Stimulated activated CD8-positive, alpha-beta memory T cell treated with anti-CD3 and anti-CD28 coated beads, Interleukin-4, amount 100 ng/mL, for 4 hours (primary cell): ENCODE measurements at regions not wholly inside any gene's neighbourhood (a gene's known extent, or its start where the extent isn't known, plus 50 kb on each side); places are given as distances from the start of the nearest gene placed in this dataset.
"Not testable (repeated sequence)": the region's sequence is repeated elsewhere in the genome, so short reads cannot be mapped to it uniquely, and the experiment has no call there.

Experiments
- DNase-seq, 2 donors: peaks; one replicate each; pipeline ENCODE4 v3.0.0-alpha.2; 2020; ENCODE audit warnings: low read depth in 2 of 2, low spot score in 1 of 2

DNA sequence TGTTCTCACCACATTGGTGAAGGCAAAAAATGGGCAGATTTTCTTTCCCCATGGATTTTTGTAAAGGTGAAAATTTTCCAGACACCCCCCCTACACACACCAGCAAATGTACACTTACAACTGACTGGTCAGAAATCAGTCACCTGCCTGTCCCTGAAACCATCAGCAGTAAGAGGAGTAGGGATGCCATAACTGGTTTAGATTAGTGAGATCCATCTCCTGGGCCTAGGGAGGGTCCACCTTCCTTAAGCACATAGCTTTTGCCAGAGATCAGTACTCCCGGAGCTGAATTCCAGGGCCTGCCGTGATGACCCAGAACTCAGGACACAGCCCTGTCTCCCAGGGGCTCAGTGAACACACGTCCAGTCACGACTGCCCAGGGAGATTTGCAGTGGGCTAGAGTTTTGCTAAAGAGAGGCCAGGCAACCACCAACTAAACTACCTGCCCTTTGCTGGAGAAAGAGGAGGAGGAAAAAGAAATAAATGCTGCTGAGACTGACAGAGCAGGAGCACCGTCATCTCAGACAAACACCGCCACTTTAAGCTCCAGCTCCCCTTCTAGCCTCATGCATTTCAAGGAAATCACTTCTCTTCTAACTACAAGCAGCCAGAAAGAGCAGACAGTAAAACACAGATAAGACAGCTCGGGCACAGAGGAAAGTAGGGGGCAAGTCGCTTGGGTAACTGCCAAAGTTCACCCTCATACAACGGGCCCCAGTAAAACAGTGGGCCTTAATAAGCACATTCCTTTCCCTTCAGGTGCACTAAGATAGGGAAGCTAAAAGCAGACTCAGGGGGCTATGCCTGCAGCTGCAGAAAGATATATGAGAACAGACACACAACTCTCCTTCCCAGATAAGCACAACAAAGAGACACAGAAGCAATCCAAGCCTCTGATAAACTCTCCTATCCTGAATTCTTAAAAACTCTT is 82.6 kb upstream of the SPTLC3 start:
- DNase-seq = no peak

DNA sequence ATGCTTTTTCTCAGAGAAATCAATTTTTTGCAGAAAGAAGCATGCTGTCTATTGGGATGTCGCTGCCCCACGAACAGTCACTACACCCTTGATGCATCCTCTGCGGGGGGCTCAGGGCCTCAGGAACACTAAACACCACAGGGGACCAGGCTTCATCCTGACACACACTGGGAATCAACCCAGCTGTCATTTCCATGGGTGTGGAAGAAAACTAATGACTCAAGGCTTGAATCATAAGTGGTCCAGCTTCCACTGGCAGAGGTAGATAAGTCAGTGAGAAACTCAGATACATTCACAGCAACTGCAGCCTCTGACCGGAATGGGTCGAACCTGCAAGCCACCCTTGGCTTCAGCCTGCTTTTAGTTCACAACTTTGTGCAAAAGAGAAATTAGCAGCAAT is 81.3 kb upstream of the SPTLC3 start:
- no peak for DNase-seq

DNA sequence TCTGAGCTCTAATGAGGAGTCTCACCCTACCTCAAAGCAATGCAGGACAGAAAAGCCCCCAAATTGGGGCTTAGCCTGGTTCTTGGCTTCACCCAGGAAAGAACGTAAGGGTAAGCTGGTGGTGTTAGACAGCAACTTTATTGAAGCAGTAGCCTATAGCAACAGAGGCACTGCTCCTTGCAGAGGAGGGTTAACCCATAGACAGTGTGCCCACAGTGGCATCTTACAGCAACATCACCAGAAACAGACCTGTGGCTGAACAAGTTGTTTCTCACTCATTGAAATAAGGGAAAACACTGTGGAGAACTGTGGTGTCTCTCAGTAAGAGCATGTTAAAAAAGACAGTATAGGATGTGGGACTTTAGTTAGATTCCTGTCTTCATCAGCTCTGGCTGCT is 80.4 kb upstream of the SPTLC3 start:
- no peak for DNase-seq

DNA sequence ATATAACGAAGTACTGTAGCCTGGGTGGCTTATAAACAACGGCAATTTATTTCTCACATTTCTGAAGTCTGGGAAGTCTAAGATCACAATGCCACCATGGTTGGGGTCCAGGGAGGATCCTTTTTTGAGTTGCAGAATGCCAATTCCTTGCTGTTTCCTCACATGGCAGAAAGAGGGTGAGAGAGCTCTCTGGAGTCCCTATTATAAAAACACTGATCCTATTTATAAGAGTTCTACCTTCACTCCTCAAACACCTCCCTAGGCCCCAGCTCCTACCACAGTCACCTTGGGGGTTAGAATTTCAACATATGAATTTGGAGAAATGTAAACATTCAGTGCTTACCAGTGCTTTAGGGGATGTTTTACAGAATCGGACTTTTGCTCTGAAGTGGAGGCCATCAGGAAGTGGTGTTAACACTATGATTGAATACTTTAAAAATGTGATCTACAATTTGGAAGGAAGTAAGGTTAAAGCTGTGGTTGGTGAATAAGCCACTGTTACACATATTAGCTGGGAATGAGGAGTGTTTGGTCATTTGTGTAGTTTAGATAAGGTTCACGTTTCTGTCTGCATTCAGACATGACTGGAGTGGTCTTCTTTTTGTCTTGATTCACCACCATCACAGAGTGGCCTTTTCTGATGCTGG is 79.9 kb upstream of the SPTLC3 start:
- DNase-seq = no peak

DNA sequence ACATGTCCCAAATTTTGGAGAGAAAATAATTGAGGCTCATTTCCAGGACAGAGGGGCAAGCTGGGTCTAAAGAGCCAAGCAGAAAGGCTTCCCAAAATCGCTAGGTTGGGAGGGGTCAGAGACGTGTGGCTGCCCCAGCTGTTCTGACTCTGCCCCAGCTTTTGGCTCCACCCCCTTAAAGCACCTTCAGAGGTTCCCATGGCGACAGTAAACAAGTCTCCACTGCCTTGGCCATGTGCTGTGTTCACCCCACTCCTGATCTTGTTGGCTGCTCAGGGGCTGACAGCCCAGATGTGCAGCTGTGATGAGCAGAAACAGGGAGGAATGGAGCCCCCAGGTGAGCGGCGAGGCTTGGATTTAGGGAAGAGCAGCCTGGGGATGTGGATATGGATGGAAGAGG is 72.8 kb upstream of the SPTLC3 start:
- DNase-seq = no peak

DNA sequence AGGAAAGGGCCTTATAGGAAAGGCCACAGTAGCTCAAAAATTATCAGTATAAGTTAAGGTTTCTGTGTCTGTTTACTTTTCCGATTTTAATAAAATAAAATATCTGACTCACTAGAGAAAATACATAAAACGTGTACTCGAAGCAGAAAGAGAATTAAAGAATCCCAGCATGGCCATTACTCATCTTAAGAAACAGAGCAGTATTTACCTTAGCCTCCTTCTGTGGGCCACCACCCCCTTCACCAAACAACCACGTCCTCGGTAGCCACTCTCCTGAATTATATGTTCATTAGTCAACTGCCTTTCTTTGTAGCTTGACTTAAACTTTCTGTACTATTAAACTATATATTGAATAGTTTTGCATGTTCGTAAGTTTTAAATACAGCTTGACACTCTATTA is 72.2 kb upstream of the SPTLC3 start:
- DNase-seq = no peak

DNA sequence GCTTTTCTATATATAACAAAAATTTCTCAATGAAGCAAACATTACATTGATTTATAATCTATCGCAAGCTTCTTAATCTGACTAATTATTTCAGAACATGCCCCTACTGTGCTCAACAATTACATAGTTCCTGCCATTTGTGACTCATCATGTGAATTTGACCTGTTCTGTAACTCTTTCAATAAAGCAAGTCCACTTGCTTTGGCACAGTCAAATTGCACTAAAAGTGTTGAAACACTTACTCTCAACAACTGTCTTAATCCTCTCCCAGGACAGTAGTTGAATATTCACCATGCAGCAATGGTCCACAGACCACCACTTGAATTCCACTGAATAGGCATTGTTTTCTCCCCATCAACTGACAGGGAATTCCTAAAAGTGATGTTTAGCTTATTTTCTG is 67.7 kb upstream of the SPTLC3 start:
- DNase-seq = no peak

DNA sequence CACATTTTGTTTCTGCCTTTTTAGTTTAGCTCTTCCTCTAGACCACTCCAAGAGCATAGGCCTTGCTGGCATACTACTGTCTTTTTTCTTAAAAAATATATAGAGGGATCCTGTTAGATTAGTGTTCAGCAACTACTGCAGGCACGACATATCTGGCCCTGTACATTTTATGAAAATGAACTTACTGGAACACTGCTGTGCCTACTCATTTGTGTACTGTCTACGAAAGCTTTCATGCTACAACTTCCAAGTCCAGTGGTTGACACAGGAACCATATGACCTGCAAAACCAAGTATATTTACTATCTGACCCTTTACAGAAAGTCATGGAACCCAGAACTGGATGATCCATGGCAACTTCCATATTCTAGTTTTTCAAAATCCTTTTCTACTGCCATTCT is 66.6 kb upstream of the SPTLC3 start:
- no peak for DNase-seq

DNA sequence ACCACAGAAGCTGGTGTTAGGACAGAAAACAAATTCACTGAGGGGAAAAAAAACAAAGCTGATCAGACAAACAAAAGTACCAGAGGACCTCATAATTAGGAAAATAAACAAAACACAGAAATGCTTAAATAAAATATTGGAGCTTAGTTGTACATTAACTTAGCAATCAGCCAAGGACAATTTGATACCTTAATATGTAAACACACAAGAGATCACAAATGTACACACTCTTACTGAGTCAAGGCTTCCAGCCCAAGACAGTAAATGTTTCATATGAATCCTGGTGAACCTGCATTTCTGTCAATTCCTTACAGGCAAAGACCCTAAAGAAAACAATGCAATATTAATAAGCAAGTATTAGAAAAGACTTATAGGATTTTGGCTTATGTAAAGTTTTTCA is 62.0 kb upstream of the SPTLC3 start:
- no peak for DNase-seq

DNA sequence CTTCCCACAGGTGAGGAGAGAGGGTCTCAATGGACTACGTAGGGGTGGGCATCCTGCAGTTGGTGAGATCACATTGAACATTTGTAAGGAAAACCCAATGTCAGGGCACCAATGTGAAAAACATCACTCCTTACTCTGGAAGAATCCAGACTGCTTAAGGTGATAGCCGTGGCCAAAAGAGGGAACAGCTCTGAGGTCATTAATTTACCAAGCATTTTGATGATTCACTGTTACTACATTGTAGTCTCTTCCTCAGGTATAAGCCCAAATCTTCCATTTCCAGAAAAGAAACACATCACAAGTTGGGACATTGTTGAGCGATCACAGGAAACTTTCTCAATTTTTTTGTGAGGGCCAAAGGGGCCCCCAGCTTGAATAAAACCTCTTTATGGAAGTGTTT is 61.1 kb upstream of the SPTLC3 start:
- DNase-seq = no peak

DNA sequence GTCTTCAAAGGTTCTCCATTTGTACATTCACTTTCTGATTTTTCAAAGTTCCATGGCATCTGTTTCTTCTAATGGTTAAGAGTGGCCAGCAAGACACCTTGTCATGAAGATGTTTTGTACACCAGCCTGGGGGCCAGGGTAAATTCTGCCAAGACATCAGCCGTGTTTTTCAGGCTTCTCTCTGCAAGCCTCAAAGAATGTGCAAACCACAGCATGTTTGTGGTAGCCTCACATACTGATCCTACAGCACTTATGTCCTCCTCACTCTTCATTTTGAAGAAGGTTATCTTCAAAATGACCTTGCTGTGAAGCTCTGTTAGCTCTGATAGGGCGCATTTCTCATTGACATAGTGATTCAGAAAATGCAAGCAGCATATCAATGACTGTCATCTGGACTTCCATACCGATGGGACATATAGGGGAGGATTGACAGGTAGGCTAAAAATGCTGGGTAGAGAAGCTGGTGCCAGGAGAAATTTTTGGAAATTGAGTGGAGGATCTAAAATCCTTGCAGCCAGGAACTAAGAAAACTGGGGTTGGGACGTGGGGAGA is 59.3 kb upstream of the SPTLC3 start:
- DNase-seq = no peak

DNA sequence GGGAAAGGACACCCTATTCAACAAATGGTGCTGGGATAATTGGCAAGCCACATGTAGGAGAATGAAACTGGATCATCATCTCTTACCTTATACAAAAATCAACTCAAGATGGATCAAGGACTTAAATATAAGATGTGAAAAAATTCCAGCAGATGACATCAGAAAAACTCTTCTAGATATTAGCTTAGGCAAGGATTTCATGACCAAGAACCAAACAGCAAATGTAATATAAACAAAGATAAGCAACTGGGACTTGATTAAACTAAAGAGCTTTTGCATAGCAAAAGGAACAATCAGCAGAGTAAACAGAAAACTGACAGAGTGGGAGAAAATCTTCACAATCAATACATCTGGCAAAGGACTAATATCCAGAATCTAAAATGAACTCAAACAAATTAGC is 54.5 kb upstream of the SPTLC3 start:
- not testable (repeated sequence) for DNase-seq

DNA sequence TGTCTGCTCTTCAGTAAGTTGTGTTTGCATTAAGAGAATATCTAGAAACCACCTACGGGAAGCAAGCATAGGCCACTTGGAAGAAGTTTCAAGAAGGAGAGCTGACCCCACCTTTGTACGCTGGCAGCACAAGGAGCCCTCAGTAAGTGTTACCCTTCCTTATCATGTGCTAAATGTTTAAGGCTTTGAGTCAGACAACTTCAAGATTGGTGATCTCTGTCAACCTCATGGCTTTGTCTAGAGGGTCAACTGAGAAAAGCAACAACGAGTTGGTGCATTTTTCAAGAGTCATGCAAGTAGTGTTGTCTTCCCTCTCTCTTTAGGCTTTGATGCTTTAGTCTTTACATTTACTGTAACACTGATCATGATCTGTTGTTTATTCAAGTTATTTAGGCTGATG is 53.2 kb upstream of the SPTLC3 start:
- no peak for DNase-seq

DNA sequence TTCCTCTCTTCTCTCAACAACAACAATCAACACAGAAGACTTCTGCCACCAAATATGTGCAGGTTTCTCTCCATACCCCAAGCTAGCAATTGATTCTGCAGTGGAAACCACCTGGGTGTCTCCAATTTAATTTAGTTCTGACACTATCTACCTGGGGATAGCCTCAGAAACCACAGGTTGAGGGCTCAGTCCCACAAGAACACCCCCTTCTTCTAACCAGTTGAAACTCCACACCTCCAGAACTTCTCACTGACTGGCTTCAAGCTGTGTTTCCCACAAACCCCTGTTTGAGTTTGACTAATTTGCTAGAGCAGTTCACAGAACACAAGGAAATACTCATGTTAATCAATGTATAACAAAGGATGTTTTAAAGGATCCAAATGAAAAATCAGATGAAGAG is 52.5 kb upstream of the SPTLC3 start:
- DNase-seq = no peak

DNA sequence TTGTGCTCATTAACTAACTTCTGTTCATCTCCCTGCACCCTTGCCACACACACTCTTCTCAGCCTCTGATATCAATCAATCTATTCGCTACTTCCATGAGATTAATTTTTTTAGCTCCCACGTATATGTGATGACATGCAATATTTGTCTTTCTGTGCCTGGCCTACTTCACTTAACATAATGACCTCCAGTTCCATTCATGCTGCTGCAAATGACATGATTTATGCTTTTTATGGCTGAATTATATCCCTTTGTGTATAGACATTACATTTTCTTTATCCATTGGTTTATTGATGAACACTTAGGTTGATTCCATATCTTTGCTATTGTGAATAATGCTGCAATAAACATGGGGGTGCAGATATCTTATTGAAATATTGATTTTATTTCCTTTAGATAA is 50.8 kb upstream of the SPTLC3 start:
- DNase-seq = no peak
